ENCODE measurements at regions not wholly inside any gene's neighbourhood (a gene's known extent, or its start where the extent isn't known, plus 50 kb on each side); places are given as distances from the start of the nearest gene placed in this dataset.
A peak's percentile ranks its signal among the peaks of the same experiment; 100 is the strongest.
"Not testable (repeated sequence)": the region's sequence is repeated elsewhere in the genome, so short reads cannot be mapped to it uniquely, and the experiment has no call there.

GRCh38 chr10:6999232-6999925 lies 411.5 kb downstream of the SFMBT2 start:
- H3K36me3 ChIP-seq (ENCODE audit: insufficient read depth): no peaks in the 10 kb centered on the region
- H3K4me1 ChIP-seq (ENCODE audit: insufficient read depth): no peaks in the 10 kb centered on the region
- DNase-seq (ENCODE audit: extremely low spot score): no peak
- WGBS: 88% methylated on average over 2 of the region's 2 CpGs
- H3K4me3 ChIP-seq (ENCODE audit: low read depth, low read length): no peak overlapping the region
- no peak overlapping the region for H3K27ac ChIP-seq (ENCODE audit: low read depth)

GRCh38 chr10:6997509-6997908 lies 413.3 kb downstream of the SFMBT2 start:
- whole genome bisulfite sequencing: 96% methylated on average over 2 of the region's 2 CpGs
- H3K27ac ChIP-seq (ENCODE audit: low read depth): no peak overlapping the region

GRCh38 chr10:6996431-6996830 lies 414.4 kb downstream of the SFMBT2 start:
- no peak overlapping the region for H3K27ac ChIP-seq (ENCODE audit: low read depth)
- 70% methylated on average over 4 of the region's 4 CpGs for WGBS
- no peak for DNase-seq (ENCODE audit: extremely low spot score)
- H3K4me1 ChIP-seq (ENCODE audit: insufficient read depth): no peaks in the 10 kb centered on the region
- no peak overlapping the region for H3K4me3 ChIP-seq (ENCODE audit: low read depth, low read length)
- no peaks in the 10 kb centered on the region for H3K36me3 ChIP-seq (ENCODE audit: insufficient read depth)

More at GRCh38 chr10:6997509-6997908, 413.3 kb downstream of the SFMBT2 start:
- no peaks in the 10 kb centered on the region for H3K36me3 ChIP-seq (ENCODE audit: insufficient read depth)
- H3K4me3 ChIP-seq (ENCODE audit: low read depth, low read length): no peak overlapping the region
- no peaks in the 10 kb centered on the region for H3K4me1 ChIP-seq (ENCODE audit: insufficient read depth)
- no peak for DNase-seq (ENCODE audit: extremely low spot score)

DNA sequence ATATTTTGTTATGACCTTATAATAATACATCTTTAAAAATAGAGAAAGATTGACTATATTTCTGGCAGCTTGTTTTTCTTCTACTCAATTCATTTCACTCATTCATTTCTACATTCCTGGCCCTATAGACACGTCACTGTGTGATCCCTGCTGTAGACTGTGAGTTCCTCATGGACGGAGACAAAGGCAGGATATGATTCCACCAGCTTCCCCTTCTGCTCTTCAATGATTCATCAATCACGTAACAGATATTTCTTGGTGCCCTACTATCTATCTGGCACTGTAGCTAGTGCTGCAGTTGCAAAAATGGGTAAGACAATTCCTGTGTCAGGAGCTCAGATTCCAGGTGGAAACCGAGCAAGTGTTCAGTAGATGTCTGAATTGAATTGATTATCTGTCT lies 415.0 kb downstream of the SFMBT2 start:
- WGBS: 77% methylated on average over 4 of the region's 4 CpGs
- Histone ChIP-seq H3K36me3 (ENCODE audit: insufficient read depth) (no peaks in the 10 kb centered on the region), H3K4me3 (ENCODE audit: low read depth, low read length) (no peak overlapping the region), H3K27ac (ENCODE audit: low read depth) (no peak overlapping the region), H3K4me1 (ENCODE audit: insufficient read depth) (no peaks in the 10 kb centered on the region)
- no peak for DNase-seq (ENCODE audit: extremely low spot score)

GRCh38 chr10:6995341-6995740 lies 415.3 kb upstream of the PRKCQ start:
- WGBS: 67% methylated on average over 3 of the region's 3 CpGs
- no peak for DNase-seq (ENCODE audit: extremely low spot score)

DNA sequence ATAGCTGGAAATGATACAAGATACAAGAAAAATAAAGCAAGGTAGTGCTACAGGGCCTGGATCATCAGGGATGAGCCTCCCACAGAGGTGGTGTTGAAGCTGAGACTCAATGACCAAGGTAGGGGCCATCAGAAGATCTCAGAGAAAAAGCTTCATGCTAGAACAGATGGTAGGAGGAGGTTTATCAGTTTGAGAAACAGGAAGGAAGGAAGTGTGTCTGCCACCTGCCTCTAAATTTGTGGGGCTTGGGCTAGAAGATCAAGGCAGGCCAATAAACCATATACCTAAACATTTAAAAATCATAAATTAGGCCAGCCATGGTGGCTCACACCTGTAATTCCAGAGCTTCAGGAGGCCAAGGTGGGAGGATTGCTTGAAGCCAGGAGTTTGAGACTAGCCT lies 410.8 kb upstream of the PRKCQ start:
- no peaks in the 10 kb centered on the region for H3K4me1 ChIP-seq (ENCODE audit: insufficient read depth)
- H3K36me3 ChIP-seq (ENCODE audit: insufficient read depth): no peaks in the 10 kb centered on the region
- no peak for DNase-seq (ENCODE audit: extremely low spot score)
- H3K4me3 ChIP-seq (ENCODE audit: low read depth, low read length): no peak overlapping the region
- no peak overlapping the region for H3K27ac ChIP-seq (ENCODE audit: low read depth)

More at GRCh38 chr10:6995341-6995740, 415.3 kb upstream of the PRKCQ start:
- H3K4me1 ChIP-seq (ENCODE audit: insufficient read depth): no peaks in the 10 kb centered on the region
- no peak overlapping the region for H3K4me3 ChIP-seq (ENCODE audit: low read depth, low read length)
- no peaks in the 10 kb centered on the region for H3K36me3 ChIP-seq (ENCODE audit: insufficient read depth)
- H3K27ac ChIP-seq (ENCODE audit: low read depth): no peak overlapping the region

DNA sequence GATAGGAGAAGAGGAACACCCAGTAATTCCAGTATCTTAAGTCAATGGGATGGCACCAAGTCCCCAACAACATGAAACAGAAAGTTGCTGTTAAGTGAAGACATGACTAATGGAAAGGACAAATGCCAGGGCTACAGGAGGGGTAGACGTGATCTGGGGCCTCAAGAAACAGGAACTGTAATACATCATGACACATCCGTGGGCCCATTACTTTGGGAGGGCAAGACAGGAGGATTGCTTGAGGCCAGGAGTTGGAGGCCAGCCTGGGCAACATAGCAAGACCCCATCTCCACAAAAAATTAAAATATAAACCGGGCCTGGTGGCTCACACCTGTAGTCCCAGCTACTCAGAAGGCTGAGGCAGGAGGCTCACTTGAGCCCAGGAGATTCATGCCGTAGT lies 408.6 kb upstream of the PRKCQ start:
- DNase-seq (ENCODE audit: extremely low spot score): no peak
- H3K36me3 ChIP-seq (ENCODE audit: insufficient read depth): no peaks in the 10 kb centered on the region
- WGBS: 91% methylated on average over 4 of the region's 4 CpGs

DNA sequence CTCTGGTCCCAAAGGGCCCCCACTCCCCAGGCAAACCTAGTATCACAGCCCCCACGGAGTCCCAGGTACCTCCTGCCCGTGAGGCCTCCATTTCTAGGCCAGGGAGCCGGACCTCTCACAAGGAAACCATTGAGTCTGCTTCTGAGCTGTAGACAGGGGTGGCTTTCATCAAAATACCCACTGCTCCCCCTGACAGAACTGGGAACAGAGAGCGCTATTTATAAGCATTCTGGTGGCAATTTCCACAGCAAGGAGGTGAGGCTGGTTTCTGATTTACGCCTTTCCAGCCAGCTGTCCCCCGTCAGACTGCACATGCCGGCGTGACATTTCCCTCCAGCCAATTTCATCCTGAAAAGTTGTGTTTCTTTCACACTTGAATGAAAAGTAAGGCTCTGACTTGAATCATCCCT lies 407.5 kb upstream of the PRKCQ start:
- no peaks in the 10 kb centered on the region for H3K36me3 ChIP-seq (ENCODE audit: insufficient read depth)
- peak; percentile 5 for DNase-seq (ENCODE audit: extremely low spot score)
- H3K4me1 ChIP-seq (ENCODE audit: insufficient read depth): no peaks in the 10 kb centered on the region
- WGBS: 87% methylated on average over 8 of the region's 8 CpGs
- no peak overlapping the region for H3K4me3 ChIP-seq (ENCODE audit: low read depth, low read length)
- H3K27ac ChIP-seq (ENCODE audit: low read depth): no peak overlapping the region

More for the DNA sequence above, 408.6 kb upstream of the PRKCQ start:
- no peak overlapping the region for H3K4me3 ChIP-seq (ENCODE audit: low read depth, low read length)
- no peaks in the 10 kb centered on the region for H3K4me1 ChIP-seq (ENCODE audit: insufficient read depth)
- no peak overlapping the region for H3K27ac ChIP-seq (ENCODE audit: low read depth)

DNA sequence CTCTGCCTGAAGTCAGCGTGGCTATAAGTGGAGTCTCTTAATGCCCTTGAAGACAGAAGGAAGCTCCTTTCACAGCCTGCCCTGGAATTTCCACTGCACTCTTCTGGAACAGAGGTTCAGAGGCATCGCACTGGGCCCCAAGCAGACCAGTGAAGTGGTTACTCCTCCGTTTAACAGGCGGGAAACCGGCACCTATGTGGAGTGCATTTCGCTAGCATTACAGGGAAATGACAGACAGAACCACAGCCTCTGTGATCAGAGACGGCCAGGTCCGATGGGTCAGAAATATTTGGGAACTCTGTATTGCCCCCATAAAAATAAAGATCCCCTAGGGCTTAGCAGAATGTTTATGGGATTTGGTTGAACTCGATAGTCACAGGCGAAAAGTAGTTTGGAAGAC lies 406.9 kb upstream of the PRKCQ start:
- no peak overlapping the region for H3K27ac ChIP-seq (ENCODE audit: low read depth)
- 88% methylated on average over 10 of the region's 10 CpGs for WGBS
- no peak for DNase-seq (ENCODE audit: extremely low spot score)
- H3K4me1 ChIP-seq (ENCODE audit: insufficient read depth): no peaks in the 10 kb centered on the region
- H3K4me3 ChIP-seq (ENCODE audit: low read depth, low read length): no peak overlapping the region
- no peaks in the 10 kb centered on the region for H3K36me3 ChIP-seq (ENCODE audit: insufficient read depth)

- H3K36me3 ChIP-seq (ENCODE audit: insufficient read depth): no peaks in the 10 kb centered on the region
These were observed 405.6 kb upstream of the PRKCQ start for GRCh38 chr10:6985644-6986043.

GRCh38 chr10:6984971-6985370 lies 404.9 kb upstream of the PRKCQ start:
- Histone ChIP-seq H3K36me3 (ENCODE audit: insufficient read depth) (no peaks in the 10 kb centered on the region), H3K4me3 (ENCODE audit: low read depth, low read length) (no peak overlapping the region), H3K27ac (ENCODE audit: low read depth) (no peak overlapping the region), H3K4me1 (ENCODE audit: insufficient read depth) (no peaks in the 10 kb centered on the region)
- DNase-seq (ENCODE audit: extremely low spot score): no peak
- WGBS: 97% methylated on average over 2 of the region's 2 CpGs

More at GRCh38 chr10:6985644-6986043, 405.6 kb upstream of the PRKCQ start:
- Histone ChIP-seq H3K4me1 (ENCODE audit: insufficient read depth) (no peaks in the 10 kb centered on the region), H3K4me3 (ENCODE audit: low read depth, low read length) (no peak overlapping the region), H3K27ac (ENCODE audit: low read depth) (no peak overlapping the region)
- 69% methylated on average over 9 of the region's 9 CpGs for WGBS
- DNase-seq (ENCODE audit: extremely low spot score): no peak

GRCh38 chr10:6984016-6984415 lies 403.9 kb upstream of the PRKCQ start:
- 79% methylated on average over 5 of the region's 5 CpGs for WGBS
- not testable (repeated sequence) for H3K27ac ChIP-seq (ENCODE audit: low read depth); H3K36me3 ChIP-seq (ENCODE audit: insufficient read depth); DNase-seq (ENCODE audit: extremely low spot score); H3K4me3 ChIP-seq (ENCODE audit: low read depth, low read length); H3K4me1 ChIP-seq (ENCODE audit: insufficient read depth)

- Histone ChIP-seq H3K4me3 (ENCODE audit: low read depth, low read length) (no peak overlapping the region), H3K27ac (ENCODE audit: low read depth) (no peak overlapping the region), H3K36me3 (ENCODE audit: insufficient read depth) (no peaks in the 10 kb centered on the region), H3K4me1 (ENCODE audit: insufficient read depth) (no peaks in the 10 kb centered on the region)
- 58% methylated on average over 4 of the region's 4 CpGs for WGBS
- DNase-seq (ENCODE audit: extremely low spot score): no peak
These were observed 400.3 kb upstream of the PRKCQ start for GRCh38 chr10:6980353-6980752.

DNA sequence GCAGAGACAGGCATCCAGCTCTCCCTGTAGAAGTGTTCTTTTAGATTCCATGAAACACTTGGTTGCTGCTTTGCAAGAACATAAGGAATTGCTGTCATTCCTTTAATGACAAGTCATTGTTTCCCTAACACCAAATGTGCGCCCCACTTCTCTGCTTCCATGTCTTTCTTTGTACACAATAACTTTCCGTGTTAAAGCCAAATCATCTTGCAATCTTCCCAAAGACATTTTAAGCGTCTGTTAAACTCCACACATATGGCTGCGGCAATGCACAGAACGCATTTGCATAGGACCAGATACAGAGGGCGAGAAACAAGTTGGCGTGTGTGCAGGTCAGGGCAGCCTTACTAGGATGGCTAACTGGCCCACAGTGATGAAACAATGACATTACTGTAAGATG lies 399.3 kb upstream of the PRKCQ start:
- no peak for DNase-seq (ENCODE audit: extremely low spot score)
- WGBS: 86% methylated on average over 7 of the region's 7 CpGs
- no peaks in the 10 kb centered on the region for H3K4me1 ChIP-seq (ENCODE audit: insufficient read depth)
- H3K27ac ChIP-seq (ENCODE audit: low read depth): no peak overlapping the region
- no peak overlapping the region for H3K4me3 ChIP-seq (ENCODE audit: low read depth, low read length)
- H3K36me3 ChIP-seq (ENCODE audit: insufficient read depth): no peaks in the 10 kb centered on the region

GRCh38 chr10:6978187-6978627 lies 398.1 kb upstream of the PRKCQ start:
- no peak overlapping the region for H3K4me3 ChIP-seq (ENCODE audit: low read depth, low read length)
- H3K4me1 ChIP-seq (ENCODE audit: insufficient read depth): no peaks in the 10 kb centered on the region
- no peaks in the 10 kb centered on the region for H3K36me3 ChIP-seq (ENCODE audit: insufficient read depth)
- no peak for DNase-seq (ENCODE audit: extremely low spot score)
- 67% methylated on average over 5 of the region's 5 CpGs for WGBS
- no peak overlapping the region for H3K27ac ChIP-seq (ENCODE audit: low read depth)

Data from urinary bladder (tissue), 3 donors.